Osteoblast (primary cell): ENCODE measurements at regions not wholly inside any gene's neighbourhood (a gene's known extent, or its start where the extent isn't known, plus 50 kb on each side); places are given as distances from the start of the nearest gene placed in this dataset.

Experiments
- DNase-seq: peaks from one replicate; pipeline ENCODE4 v3.0.0; 2011; ENCODE audit warnings: low spot score, mixed read lengths; ENCODE audit not compliant: insufficient read length; ENCODE audit errors: missing footprints
- H2AFZ ChIP-seq: 2 replicates; pipeline ENCODE4 v1.6.0; 2011; ENCODE audit warnings: mild to moderate bottlenecking, low read length
- H3K27ac ChIP-seq: 2 replicates; pipeline ENCODE4 v1.5.1; 2011; ENCODE audit warnings: mild to moderate bottlenecking, low read depth, low read length, moderate library complexity
- H3K27me3 ChIP-seq: 2 replicates; pipeline ENCODE4 v1.6.0; 2012; ENCODE audit warnings: mild to moderate bottlenecking, control low read depth, inconsistent platforms, low read length, moderate library complexity; ENCODE audit not compliant: insufficient read depth
- H3K36me3 ChIP-seq: 2 replicates; pipeline ENCODE4 v1.5.1; 2011; ENCODE audit warnings: mild to moderate bottlenecking, low read length, control low read depth, moderate library complexity; ENCODE audit not compliant: insufficient read depth
- H3K4me1 ChIP-seq: 2 replicates; pipeline ENCODE4 v1.5.1; 2011; ENCODE audit warnings: mild to moderate bottlenecking, low read length, control low read depth, moderate library complexity; ENCODE audit not compliant: insufficient read depth
- H3K4me2 ChIP-seq: 2 replicates; pipeline ENCODE4 v1.6.0; 2011; ENCODE audit warnings: mild to moderate bottlenecking, low read length; ENCODE audit not compliant: insufficient read depth
- H3K4me3 ChIP-seq: fragments of 200-600 bp; sonication (generic); 3 replicates; pipeline ENCODE4 v1.5.1; 2012; ENCODE audit warnings: mild to moderate bottlenecking, low read length, inconsistent platforms; ENCODE audit not compliant: insufficient read depth
- H3K79me2 ChIP-seq: 2 replicates; pipeline ENCODE4 v1.6.0; 2012; ENCODE audit warnings: mild to moderate bottlenecking, low read length, control low read depth, inconsistent platforms; ENCODE audit not compliant: insufficient read depth
- H3K9me3 ChIP-seq: 2 replicates; pipeline ENCODE4 v1.5.1; 2011; ENCODE audit warnings: low read depth, low read length, control low read depth
- H4K20me1 ChIP-seq: 2 replicates; pipeline ENCODE4 v1.6.0; 2012; ENCODE audit warnings: mild to moderate bottlenecking, low read length, control low read depth; ENCODE audit not compliant: insufficient read depth
- CTCF ChIP-seq: IDR thresholded peaks from 2 replicates; pipeline ENCODE4 v1.5.1; 2011; ENCODE audit warnings: mild to moderate bottlenecking, low read depth, low read length, moderate library complexity; ENCODE audit errors: extremely low read depth

DNA sequence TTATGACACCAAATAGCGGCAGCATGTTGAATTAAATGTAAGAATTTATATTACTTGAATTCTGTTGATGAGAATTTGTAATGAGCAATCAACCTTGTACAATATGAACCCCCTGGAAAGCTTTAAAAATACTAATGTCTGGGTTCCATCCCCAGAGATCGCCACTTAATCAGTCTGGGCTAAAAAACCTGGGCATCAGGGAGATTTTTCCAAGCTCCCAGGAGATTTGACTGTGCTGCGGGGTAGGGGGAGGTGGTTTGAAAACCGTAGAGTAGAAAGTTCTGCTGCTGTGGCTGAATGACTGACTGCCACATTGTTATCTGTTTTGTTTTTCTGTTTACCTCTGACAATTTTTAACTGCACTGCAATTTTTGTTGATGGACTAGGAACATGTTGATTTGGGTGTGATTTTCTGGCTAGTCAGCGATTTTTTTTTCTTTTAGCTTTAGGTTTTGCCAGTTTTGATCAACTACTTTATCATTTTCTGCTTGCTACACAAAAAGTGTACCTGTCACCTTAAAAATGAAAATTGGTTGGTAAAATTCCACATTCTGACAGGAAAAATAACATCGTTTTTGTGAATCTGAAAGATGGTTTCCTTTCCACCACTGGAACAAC lies 79.3 kb downstream of the PCTP start:
- TF ChIP-seq CTCF = no peak
- peaks cover 4% of the 10 kb centered on the region for H3K27me3 ChIP-seq
- H3K79me2 ChIP-seq = no peaks in the 10 kb centered on the region
- H3K9me3 ChIP-seq = no peaks in the 10 kb centered on the region
- H2AFZ ChIP-seq = no peak overlapping the region
- no peak for DNase-seq
- no peaks in the 10 kb centered on the region for H3K36me3 ChIP-seq
- H4K20me1 ChIP-seq = no peaks in the 10 kb centered on the region
- H3K4me1 ChIP-seq = no peaks in the 10 kb centered on the region
- no peak overlapping the region for H3K4me3 ChIP-seq
- no peak overlapping the region for H3K4me2 ChIP-seq
- no peak overlapping the region for H3K27ac ChIP-seq

DNA sequence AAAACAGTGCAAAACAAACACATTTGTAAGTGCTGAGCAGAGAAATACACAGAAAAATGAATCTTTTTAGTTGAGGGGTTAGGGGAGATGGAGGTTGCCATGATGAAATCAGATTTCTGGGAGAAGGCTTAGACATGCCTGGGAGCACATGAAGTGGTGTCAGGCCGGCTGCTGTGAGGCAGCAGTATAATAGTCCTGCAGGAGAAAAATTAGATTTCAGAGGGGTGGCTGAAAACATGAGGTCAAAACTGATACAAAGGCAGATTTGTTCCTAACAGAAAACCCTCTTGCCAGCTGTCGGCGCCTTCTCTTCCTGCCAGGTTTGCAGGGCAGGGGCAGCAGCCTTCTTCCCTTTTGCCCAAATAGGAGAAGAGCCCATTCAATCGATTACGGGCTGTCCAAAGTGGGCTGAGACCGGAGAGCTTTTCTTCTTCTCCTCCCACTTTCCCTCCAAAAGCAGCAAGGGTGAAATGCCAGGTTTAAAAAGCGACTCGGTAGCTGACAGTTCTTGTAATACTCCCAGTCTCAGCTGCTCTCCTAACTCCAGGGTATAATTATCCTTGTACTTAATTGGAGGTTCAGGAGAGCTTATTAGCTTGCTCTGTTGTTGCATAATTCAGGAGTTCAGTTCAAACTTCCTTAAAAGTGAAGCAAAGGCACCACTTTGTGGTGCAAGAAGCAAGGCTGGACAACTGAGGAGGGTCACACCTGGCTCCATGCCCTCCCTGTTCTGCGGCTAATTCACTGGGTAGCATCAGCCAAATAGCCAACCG lies 80.0 kb downstream of the PCTP start:
- TF ChIP-seq CTCF = no peak
- Histone ChIP-seq H3K79me2 (no peaks in the 10 kb centered on the region), H4K20me1 (no peaks in the 10 kb centered on the region), H3K4me2 (no peak overlapping the region), H3K4me1 (no peaks in the 10 kb centered on the region), H3K27me3 (peaks cover 4% of the 10 kb centered on the region), H3K4me3 (no peak overlapping the region), H3K9me3 (no peaks in the 10 kb centered on the region), H3K36me3 (no peaks in the 10 kb centered on the region), H2AFZ (no peak overlapping the region), H3K27ac (no peak overlapping the region)
- no peak for DNase-seq

DNA sequence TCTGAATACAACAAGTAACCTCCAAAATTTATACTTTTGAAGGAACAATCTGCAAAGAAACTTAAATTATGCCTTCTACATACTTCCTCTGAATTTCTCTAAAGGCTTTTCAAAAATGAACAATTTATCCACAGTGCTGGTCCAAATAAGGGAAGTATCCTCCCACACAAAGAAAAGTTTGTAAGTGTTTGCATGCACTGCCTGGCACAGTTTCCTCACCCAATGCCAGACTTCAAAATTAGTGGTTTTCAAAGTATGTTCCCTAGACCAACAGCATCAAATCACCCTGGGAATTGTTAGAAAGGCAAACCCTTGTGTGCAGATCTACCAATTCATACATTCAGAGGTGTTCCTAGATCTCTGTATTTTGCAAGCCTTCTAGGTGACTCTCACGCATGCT lies 82.5 kb downstream of the PCTP start:
- no peaks in the 10 kb centered on the region for H3K4me1 ChIP-seq
- DNase-seq = no peak

More for the DNA sequence above, 82.5 kb downstream of the PCTP start:
- Histone ChIP-seq H3K4me2 (no peak overlapping the region), H3K27me3 (peaks cover 4% of the 10 kb centered on the region), H4K20me1 (no peaks in the 10 kb centered on the region), H3K9me3 (no peaks in the 10 kb centered on the region), H3K79me2 (no peaks in the 10 kb centered on the region), H3K4me3 (no peak overlapping the region), H3K27ac (no peak overlapping the region), H2AFZ (no peak overlapping the region), H3K36me3 (no peaks in the 10 kb centered on the region)
- no peak for TF ChIP-seq CTCF
